ENCODE measurements at regions not wholly inside any gene's neighbourhood (a gene's known extent, or its start where the extent isn't known, plus 50 kb on each side); places are given as distances from the start of the nearest gene placed in this dataset.

DNA sequence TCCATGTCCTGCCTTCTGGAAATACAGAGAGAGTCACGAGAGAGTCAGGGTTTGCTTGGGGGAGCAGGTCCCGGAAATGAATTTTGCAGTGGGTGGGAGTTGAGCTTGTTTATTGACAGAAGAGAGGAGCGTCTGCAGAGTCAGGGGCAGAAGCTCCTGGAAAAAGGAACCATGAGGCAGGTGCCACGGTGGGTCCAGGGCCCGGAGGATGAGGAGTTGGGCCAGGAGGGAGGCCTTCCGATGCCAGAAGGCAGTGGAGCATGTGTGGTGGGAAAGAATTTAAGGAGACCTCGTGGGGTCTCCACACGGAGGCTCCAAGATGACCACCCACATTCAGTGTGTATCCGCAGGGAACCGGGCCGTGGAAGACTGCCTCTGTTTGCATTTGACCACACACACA, 461.2 kb downstream of the BRD1 start:
- TF ChIP-seq CTCF (IDR thresholded peaks at IDR 0.05) (no peak), POLR2A (IDR thresholded peaks at IDR 0.05) (no peak)

Measured in esophagus squamous epithelium (tissue), 4 donors.